ENCODE measurements at regions not wholly inside any gene's neighbourhood (a gene's known extent, or its start where the extent isn't known, plus 50 kb on each side); places are given as distances from the start of the nearest gene placed in this dataset.

GRCh38 chr10:42952931-42953683 is 123.8 kb upstream of the RET start:
- peaks cover 4% of the 10 kb centered on the region for H3K27me3 Mint-ChIP-seq
- no peak for DNase-seq (ENCODE audit: low spot score in 2 of 2)
- no peak overlapping the region for H3K4me3 Mint-ChIP-seq
- no peak for ATAC-seq (ENCODE audit: low read depth)
- H3K27ac Mint-ChIP-seq: no peak overlapping the region
- peaks cover 3% of the 10 kb centered on the region for H3K9me3 Mint-ChIP-seq
- H3K4me1 Mint-ChIP-seq: no peaks in the 10 kb centered on the region
- H3K36me3 Mint-ChIP-seq: no peaks in the 10 kb centered on the region

- Mint-ChIP-seq H3K27me3 (peaks cover 4% of the 10 kb centered on the region), H3K36me3 (no peaks in the 10 kb centered on the region), H3K4me1 (no peaks in the 10 kb centered on the region), H3K9me3 (peaks cover 3% of the 10 kb centered on the region), H3K27ac (no peak overlapping the region), H3K4me3 (no peak overlapping the region)
- DNase-seq (ENCODE audit: low spot score in 2 of 2): no peak
- ATAC-seq (ENCODE audit: low read depth): no peak
Observed at GRCh38 chr10:42953684-42954674, 122.9 kb upstream of the RET start.

- no peaks in the 10 kb centered on the region for H3K36me3 Mint-ChIP-seq
- H3K27me3 Mint-ChIP-seq: peaks cover 1% of the 10 kb centered on the region
- no peak for DNase-seq (ENCODE audit: low spot score in 2 of 2)
- H3K4me1 Mint-ChIP-seq: no peaks in the 10 kb centered on the region
- peaks cover 3% of the 10 kb centered on the region for H3K9me3 Mint-ChIP-seq
- no peak overlapping the region for H3K4me3 Mint-ChIP-seq
- H3K27ac Mint-ChIP-seq: no peak overlapping the region
- ATAC-seq (ENCODE audit: low read depth): no peak
Observed at GRCh38 chr10:42954766-42955492, 121.9 kb upstream of the RET start.

- Mint-ChIP-seq H3K4me1 (no peaks in the 10 kb centered on the region), H3K27me3 (peaks cover 1% of the 10 kb centered on the region), H3K4me3 (no peak overlapping the region), H3K27ac (no peak overlapping the region), H3K36me3 (no peaks in the 10 kb centered on the region), H3K9me3 (peaks cover 3% of the 10 kb centered on the region)
- no peak for ATAC-seq (ENCODE audit: low read depth)
- no peak for DNase-seq (ENCODE audit: low spot score in 2 of 2)
Observed at GRCh38 chr10:42955493-42955889, 121.4 kb upstream of the RET start.

- DNase-seq (ENCODE audit: low spot score in 2 of 2) (no peak), ATAC-seq (ENCODE audit: low read depth) (no peak)
- no peak overlapping the region for H3K27ac Mint-ChIP-seq
- H3K27me3 Mint-ChIP-seq: peaks cover 1% of the 10 kb centered on the region
- peaks cover 3% of the 10 kb centered on the region for H3K9me3 Mint-ChIP-seq
- no peak overlapping the region for H3K4me3 Mint-ChIP-seq
- H3K36me3 Mint-ChIP-seq: no peaks in the 10 kb centered on the region
- no peaks in the 10 kb centered on the region for H3K4me1 Mint-ChIP-seq
Observed at GRCh38 chr10:42956045-42956444, 120.8 kb upstream of the RET start.

GRCh38 chr10:42958142-42958868 is 118.6 kb upstream of the RET start:
- Mint-ChIP-seq H3K9me3 (peaks cover 3% of the 10 kb centered on the region), H3K36me3 (no peaks in the 10 kb centered on the region), H3K27ac (no peak overlapping the region), H3K27me3 (peaks cover 1% of the 10 kb centered on the region), H3K4me1 (no peaks in the 10 kb centered on the region), H3K4me3 (no peak overlapping the region)
- no peak for ATAC-seq (ENCODE audit: low read depth)
- DNase-seq (ENCODE audit: low spot score in 2 of 2): no peak

- Mint-ChIP-seq H3K4me1 (no peaks in the 10 kb centered on the region), H3K4me3 (no peak overlapping the region), H3K9me3 (peaks cover 3% of the 10 kb centered on the region), H3K27ac (no peak overlapping the region), H3K27me3 (no peaks in the 10 kb centered on the region), H3K36me3 (no peaks in the 10 kb centered on the region)
- DNase-seq (ENCODE audit: low spot score in 2 of 2) (no peak), ATAC-seq (ENCODE audit: low read depth) (no peak)
Observed at GRCh38 chr10:42959833-42960232, 117.0 kb upstream of the RET start.

GRCh38 chr10:42960491-42960990 is 116.3 kb upstream of the RET start:
- no peak for DNase-seq (ENCODE audit: low spot score in 2 of 2)
- H3K9me3 Mint-ChIP-seq: peaks cover 3% of the 10 kb centered on the region

GRCh38 chr10:42960991-42961795 is 115.7 kb upstream of the RET start:
- Mint-ChIP-seq H3K27ac (no peak overlapping the region), H3K27me3 (no peaks in the 10 kb centered on the region), H3K36me3 (no peaks in the 10 kb centered on the region), H3K4me3 (no peak overlapping the region), H3K9me3 (peaks cover 3% of the 10 kb centered on the region), H3K4me1 (no peaks in the 10 kb centered on the region)
- ATAC-seq (ENCODE audit: low read depth) (no peak), DNase-seq (ENCODE audit: low spot score in 2 of 2) (no peak)

More at GRCh38 chr10:42960491-42960990, 116.3 kb upstream of the RET start:
- Mint-ChIP-seq H3K4me1 (no peaks in the 10 kb centered on the region), H3K27me3 (no peaks in the 10 kb centered on the region), H3K27ac (no peak overlapping the region), H3K36me3 (no peaks in the 10 kb centered on the region), H3K4me3 (no peak overlapping the region)
- no peak for ATAC-seq (ENCODE audit: low read depth)

GRCh38 chr10:42961796-42962109 is 115.1 kb upstream of the RET start:
- no peaks in the 10 kb centered on the region for H3K4me1 Mint-ChIP-seq
- no peak overlapping the region for H3K27ac Mint-ChIP-seq
- H3K4me3 Mint-ChIP-seq: no peak overlapping the region
- H3K27me3 Mint-ChIP-seq: peaks cover 3% of the 10 kb centered on the region
- DNase-seq (ENCODE audit: low spot score in 2 of 2) (no peak), ATAC-seq (ENCODE audit: low read depth) (no peak)
- no peaks in the 10 kb centered on the region for H3K36me3 Mint-ChIP-seq
- H3K9me3 Mint-ChIP-seq: peaks cover 3% of the 10 kb centered on the region

GRCh38 chr10:42962110-42962901 is 114.6 kb upstream of the RET start:
- no peaks in the 10 kb centered on the region for H3K4me1 Mint-ChIP-seq
- DNase-seq (ENCODE audit: low spot score in 2 of 2): no peak
- H3K27ac Mint-ChIP-seq: no peak overlapping the region
- H3K27me3 Mint-ChIP-seq: peaks cover 4% of the 10 kb centered on the region
- H3K36me3 Mint-ChIP-seq: no peaks in the 10 kb centered on the region
- H3K9me3 Mint-ChIP-seq: no peaks in the 10 kb centered on the region
- H3K4me3 Mint-ChIP-seq: no peak overlapping the region
- ATAC-seq (ENCODE audit: low read depth): no peak

GRCh38 chr10:42962902-42963231 is 114.0 kb upstream of the RET start:
- no peaks in the 10 kb centered on the region for H3K4me1 Mint-ChIP-seq
- H3K27me3 Mint-ChIP-seq: peaks cover 4% of the 10 kb centered on the region
- no peak overlapping the region for H3K4me3 Mint-ChIP-seq
- ATAC-seq (ENCODE audit: low read depth): no peak
- no peaks in the 10 kb centered on the region for H3K9me3 Mint-ChIP-seq
- H3K36me3 Mint-ChIP-seq: no peaks in the 10 kb centered on the region
- H3K27ac Mint-ChIP-seq: no peak overlapping the region
- DNase-seq (ENCODE audit: low spot score in 2 of 2): no peak
